ENCODE measurements at regions not wholly inside any gene's neighbourhood (a gene's known extent, or its start where the extent isn't known, plus 50 kb on each side); places are given as distances from the start of the nearest gene placed in this dataset.

GRCh38 chr5:87079219-87079618, 188.5 kb upstream of the RASA1 start:
- TF ChIP-seq CTCF (conservative IDR thresholded peaks at IDR 0.05; ENCODE audit: low read depth, low read length) (no peak), POLR2A (IDR thresholded peaks at IDR 0.05; ENCODE audit: low read depth, low read length) (no peak), RAD21 (IDR thresholded peaks at IDR 0.05; ENCODE audit: low read length) (no peak), RCOR1 (IDR thresholded peaks at IDR 0.05; ENCODE audit: insufficient replicate concordance, low read length) (no peak), CEBPB (IDR thresholded peaks at IDR 0.05; ENCODE audit: low read depth, low read length) (no peak), BHLHE40 (IDR thresholded peaks at IDR 0.05; ENCODE audit: low read depth, low read length) (no peak), MXI1 (IDR thresholded peaks at IDR 0.05; ENCODE audit: borderline replicate concordance, low read depth, low read length) (no peak), RFX5 (IDR thresholded peaks at IDR 0.05; ENCODE audit: low read depth, low read length) (no peak), SMC3 (IDR thresholded peaks at IDR 0.05; ENCODE audit: low read depth, low read length) (no peak)
